ENCODE measurements at regions not wholly inside any gene's neighbourhood (a gene's known extent, or its start where the extent isn't known, plus 50 kb on each side); places are given as distances from the start of the nearest gene placed in this dataset.

DNA sequence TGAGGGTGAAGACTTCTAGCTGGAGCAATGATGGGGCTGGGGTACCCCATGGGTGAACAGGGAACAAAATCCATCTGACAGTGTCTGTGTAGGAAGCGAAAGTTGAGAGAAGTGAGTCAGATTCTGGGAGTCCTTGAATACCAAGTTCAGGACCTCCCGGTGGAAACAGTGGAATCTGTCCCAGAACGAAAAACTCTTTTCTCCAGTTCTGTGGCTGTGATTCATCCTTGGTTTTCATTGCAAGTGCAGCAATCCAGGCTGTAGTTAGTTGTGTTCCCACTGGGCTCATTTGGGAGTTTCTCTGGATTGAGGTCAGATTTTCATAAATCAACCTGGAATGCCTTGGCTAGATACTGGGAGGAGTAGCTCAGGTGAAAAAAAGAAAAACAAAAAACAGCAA lies 120.7 kb downstream of the C12orf75 start:
- H3K4me2 ChIP-seq (ENCODE audit: low read length), result no peak overlapping the region
- TF ChIP-seq ELF1 (IDR thresholded peaks at IDR 0.05; ENCODE audit: borderline replicate concordance, low read depth), result no peak
- TF ChIP-seq CBX3 (IDR thresholded peaks at IDR 0.05; ENCODE audit: low read depth), result no peak
- no peak for TF ChIP-seq FOSL1 (IDR thresholded peaks at IDR 0.05; ENCODE audit: low read depth)
- no peak for TF ChIP-seq ZNF274 (IDR thresholded peaks at IDR 0.05; ENCODE audit: low read depth, low read length)
- H3K27me3 ChIP-seq (ENCODE audit: insufficient read depth, low read length), result no peaks in the 10 kb centered on the region; the same call in 1 of the 2 replicates
- no peaks in the 10 kb centered on the region for H4K20me1 ChIP-seq (ENCODE audit: insufficient read depth)
- H3K4me3 ChIP-seq (replicated peaks in 1 of 2; ENCODE audit: low read depth in 1 of 2, low read length in 2 of 2), result no peak overlapping the region
- no peak for ATAC-seq
- BruUV-seq (replicated peaks), result no TSS peak
- POLR2A ChIA-PET, result no interaction called here
- H3K9me3 ChIP-seq (ENCODE audit: control insufficient read depth in 1 of 2, insufficient read depth in 1 of 2, low read depth in 1 of 2, low read length in 2 of 2), result no peaks in the 10 kb centered on the region
- no peaks in the 10 kb centered on the region for H3K4me1 ChIP-seq (ENCODE audit: control insufficient read depth in 1 of 2, insufficient read depth in 2 of 2, low read length in 2 of 2)
- no peak overlapping the region for H2AFZ ChIP-seq (ENCODE audit: low read depth, low read length, poor library complexity, severe bottlenecking)
- H3K36me3 ChIP-seq (ENCODE audit: control insufficient read depth in 1 of 2, insufficient read depth in 2 of 2, low read length in 2 of 2), result no peaks in the 10 kb centered on the region
- H3K27ac ChIP-seq (ENCODE audit: low read depth, low read length), result no peak overlapping the region
- RAD21 ChIA-PET (ENCODE audit: low non-redundant PET in 1 of 2, low total read pairs in 2 of 2, uncharacterized antibody in 2 of 2, unreplicated experiment in 2 of 2), result no interaction called here
- no peak overlapping the region for H3K9ac ChIP-seq (ENCODE audit: low read length)
- CTCF ChIA-PET, result no interaction called here
- no peaks in the 10 kb centered on the region for H3K79me2 ChIP-seq (ENCODE audit: insufficient read depth, low read length)
- intact Hi-C loops (cut with micrococcal nuclease), result no loop called here
- DNase-seq (ENCODE audit: low read depth, low spot score), result no peak
- H3K9me2 ChIP-seq (ENCODE audit: insufficient read depth), result no peaks in the 10 kb centered on the region

DNA sequence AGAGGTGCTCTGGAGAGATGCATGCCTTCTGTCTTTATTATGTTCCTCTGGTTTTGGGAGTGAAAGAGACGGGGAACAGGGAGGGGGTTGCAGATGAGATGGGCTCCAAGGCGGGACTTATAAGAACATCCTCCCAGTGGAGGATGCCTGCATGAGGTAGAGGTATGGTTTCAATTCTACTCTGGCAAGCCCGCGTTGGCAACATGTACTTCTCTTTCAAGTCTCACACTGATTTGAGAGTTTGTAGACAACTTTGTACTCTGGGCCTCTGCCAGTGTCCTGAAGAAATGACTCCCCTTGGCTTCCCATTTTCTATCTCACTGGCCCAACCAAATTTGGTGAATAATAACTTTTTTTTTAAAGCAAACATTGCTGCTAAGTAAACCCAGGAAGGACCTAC lies 121.3 kb downstream of the C12orf75 start:
- H4K20me1 ChIP-seq (ENCODE audit: insufficient read depth), result no peaks in the 10 kb centered on the region
- POLR2A ChIA-PET, result no interaction called here
- BruUV-seq (replicated peaks), result no TSS peak
- CTCF ChIA-PET, result no interaction called here
- H3K27ac ChIP-seq (ENCODE audit: low read depth, low read length), result no peak overlapping the region
- H3K4me2 ChIP-seq (ENCODE audit: low read length), result no peak overlapping the region
- intact Hi-C loops (cut with micrococcal nuclease), result no loop called here
- no peak for TF ChIP-seq SRF (IDR thresholded peaks at IDR 0.05; ENCODE audit: low read depth)
- TF ChIP-seq CBX3 (IDR thresholded peaks at IDR 0.05; ENCODE audit: low read depth), result no peak
- no peak for TF ChIP-seq SIN3A (IDR thresholded peaks at IDR 0.05; ENCODE audit: low read depth)
- TF ChIP-seq, protein P1, sequence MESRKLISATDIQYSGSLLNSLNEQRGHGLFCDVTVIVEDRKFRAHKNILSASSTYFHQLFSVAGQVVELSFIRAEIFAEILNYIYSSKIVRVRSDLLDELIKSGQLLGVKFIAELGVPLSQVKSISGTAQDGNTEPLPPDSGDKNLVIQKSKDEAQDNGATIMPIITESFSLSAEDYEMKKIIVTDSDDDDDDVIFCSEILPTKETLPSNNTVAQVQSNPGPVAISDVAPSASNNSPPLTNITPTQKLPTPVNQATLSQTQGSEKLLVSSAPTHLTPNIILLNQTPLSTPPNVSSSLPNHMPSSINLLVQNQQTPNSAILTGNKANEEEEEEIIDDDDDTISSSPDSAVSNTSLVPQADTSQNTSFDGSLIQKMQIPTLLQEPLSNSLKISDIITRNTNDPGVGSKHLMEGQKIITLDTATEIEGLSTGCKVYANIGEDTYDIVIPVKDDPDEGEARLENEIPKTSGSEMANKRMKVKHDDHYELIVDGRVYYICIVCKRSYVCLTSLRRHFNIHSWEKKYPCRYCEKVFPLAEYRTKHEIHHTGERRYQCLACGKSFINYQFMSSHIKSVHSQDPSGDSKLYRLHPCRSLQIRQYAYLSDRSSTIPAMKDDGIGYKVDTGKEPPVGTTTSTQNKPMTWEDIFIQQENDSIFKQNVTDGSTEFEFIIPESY (IDR thresholded peaks at IDR 0.05; ENCODE audit: extremely low read depth, insufficient replicate concordance, low read length), result no peak
- TF ChIP-seq CEBPB (IDR thresholded peaks at IDR 0.05; ENCODE audit: low read depth), result no peak
- no peak for TF ChIP-seq FOSL1 (IDR thresholded peaks at IDR 0.05; ENCODE audit: low read depth)
- no peak for TF ChIP-seq YY1 (IDR thresholded peaks at IDR 0.05; ENCODE audit: extremely low read depth, insufficient replicate concordance, low read depth, low read length)
- TF ChIP-seq TCF7L2 (IDR thresholded peaks at IDR 0.05; ENCODE audit: borderline replicate concordance, extremely low read depth, insufficient read depth, insufficient read length), result no peak
- TF ChIP-seq POLR2A (IDR thresholded peaks at IDR 0.05; ENCODE audit: borderline replicate concordance, extremely low read depth, insufficient read depth, insufficient read length), result no peak
- ATAC-seq (no peak), DNase-seq (ENCODE audit: low read depth, low spot score) (no peak)
- H3K4me1 ChIP-seq (ENCODE audit: control insufficient read depth in 1 of 2, insufficient read depth in 2 of 2, low read length in 2 of 2), result no peaks in the 10 kb centered on the region
- no peak overlapping the region for H2AFZ ChIP-seq (ENCODE audit: low read depth, low read length, poor library complexity, severe bottlenecking)
- H3K36me3 ChIP-seq (ENCODE audit: control insufficient read depth in 1 of 2, insufficient read depth in 2 of 2, low read length in 2 of 2), result no peaks in the 10 kb centered on the region
- H3K9ac ChIP-seq (ENCODE audit: low read length), result no peak overlapping the region
- RAD21 ChIA-PET (ENCODE audit: low non-redundant PET in 1 of 2, low total read pairs in 2 of 2, uncharacterized antibody in 2 of 2, unreplicated experiment in 2 of 2), result no interaction called here
- H3K27me3 ChIP-seq (ENCODE audit: insufficient read depth, low read length), result no peaks in the 10 kb centered on the region; the same call in 1 of the 2 replicates
- no peaks in the 10 kb centered on the region for H3K9me3 ChIP-seq (ENCODE audit: control insufficient read depth in 1 of 2, insufficient read depth in 1 of 2, low read depth in 1 of 2, low read length in 2 of 2)
- H3K4me3 ChIP-seq (replicated peaks in 1 of 2; ENCODE audit: low read depth in 1 of 2, low read length in 2 of 2), result no peak overlapping the region
- H3K79me2 ChIP-seq (ENCODE audit: insufficient read depth, low read length), result no peaks in the 10 kb centered on the region
- H3K9me2 ChIP-seq (ENCODE audit: insufficient read depth), result no peaks in the 10 kb centered on the region
